ENCODE measurements at regions not wholly inside any gene's neighbourhood (a gene's known extent, or its start where the extent isn't known, plus 50 kb on each side); places are given as distances from the start of the nearest gene placed in this dataset.

DNA sequence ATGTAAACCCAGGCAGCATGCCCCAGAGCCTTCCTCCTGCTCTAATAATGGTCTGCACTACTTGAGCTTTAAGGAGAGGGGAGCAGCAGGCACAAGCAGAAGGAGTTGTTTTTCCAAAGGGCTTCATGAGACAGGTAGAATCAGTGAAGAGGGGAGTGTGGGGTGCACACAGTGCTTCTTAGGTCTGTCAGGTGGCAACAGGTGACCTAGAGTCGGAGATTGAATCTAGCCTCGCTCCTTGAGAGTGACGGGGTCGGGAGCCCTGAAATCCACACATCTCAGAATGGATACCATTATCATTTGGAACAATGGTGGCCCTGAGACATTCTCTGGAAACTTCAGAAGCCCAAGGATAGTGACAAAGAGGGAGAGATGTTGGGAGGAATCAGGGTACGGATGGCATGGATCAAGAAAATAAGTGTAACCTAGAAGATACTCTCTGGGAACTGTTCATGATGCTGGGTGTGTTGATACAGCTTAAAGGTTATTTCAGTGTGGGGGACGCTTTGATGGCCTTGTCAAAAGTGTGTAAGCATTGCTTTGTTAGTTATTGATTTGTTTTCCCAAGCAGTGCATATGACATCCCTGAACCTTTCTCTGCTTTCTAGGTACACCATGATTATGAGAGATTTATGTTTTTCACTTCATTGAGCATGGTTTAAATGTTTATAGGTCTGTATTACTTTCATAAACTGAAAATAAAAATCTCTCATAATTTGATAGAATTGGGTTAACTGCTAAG, 77.8 kb upstream of the L3MBTL3 start:
- H3K4me1 ChIP-seq (ENCODE audit: control insufficient read depth, insufficient read depth, low read length): peaks cover 6% of the 10 kb centered on the region; the same call in 1 of the 2 replicates
- no peak overlapping the region for H3K9ac ChIP-seq (ENCODE audit: low read depth, low read length)
- no peak overlapping the region for H3K4me3 ChIP-seq (ENCODE audit: low read depth, low read length)
- no peak overlapping the region for H3K27ac ChIP-seq (ENCODE audit: low read depth, low read length)
- H3K9me3 ChIP-seq (ENCODE audit: control insufficient read depth, insufficient read depth, low read length): no peaks in the 10 kb centered on the region
- H3K27me3 ChIP-seq (ENCODE audit: control insufficient read depth, insufficient read depth, low read length): no peaks in the 10 kb centered on the region
- no peaks in the 10 kb centered on the region for H3K36me3 ChIP-seq (ENCODE audit: control insufficient read depth, insufficient read depth, low read length)

DNA sequence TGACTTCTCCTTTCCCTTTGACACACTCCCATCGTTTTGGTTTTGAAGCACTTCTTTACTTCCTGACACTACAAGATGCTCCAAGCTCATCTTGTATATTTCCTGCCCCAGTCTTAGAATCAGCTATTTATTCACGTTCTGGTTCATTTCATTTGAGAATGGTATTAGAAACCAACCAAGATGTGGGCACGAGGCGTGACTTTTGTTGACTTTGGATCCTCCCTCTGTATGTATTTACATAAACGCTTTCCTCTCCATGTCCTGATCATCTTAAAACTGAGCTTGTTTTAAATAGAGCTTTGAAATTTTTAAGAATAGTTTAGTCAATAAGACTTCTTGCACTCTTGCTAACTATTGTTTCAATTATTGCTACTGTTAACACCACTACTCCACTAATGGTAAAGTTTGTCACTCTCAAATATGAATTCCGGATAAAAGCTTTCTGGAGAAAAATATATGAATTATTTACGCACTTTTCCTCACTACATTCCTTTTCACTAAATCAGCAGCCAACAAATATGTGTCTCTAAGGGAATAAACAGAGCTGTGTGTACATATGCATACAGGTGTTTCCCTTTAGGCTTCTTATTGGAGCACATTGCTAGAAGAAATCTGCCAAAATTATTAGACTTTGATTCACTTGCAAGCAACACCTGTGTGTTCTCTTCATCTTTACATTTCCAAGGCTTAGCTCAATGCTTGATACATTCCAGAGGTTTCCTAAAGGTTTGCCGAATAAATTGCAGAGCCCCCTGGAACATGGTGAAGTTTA, 77.3 kb upstream of the TMEM244 start:
- no peaks in the 10 kb centered on the region for H3K27me3 ChIP-seq (ENCODE audit: control insufficient read depth, insufficient read depth, low read length)
- no peak overlapping the region for H3K4me3 ChIP-seq (ENCODE audit: low read depth, low read length)
- no peak overlapping the region for H3K9ac ChIP-seq (ENCODE audit: low read depth, low read length)
- no peaks in the 10 kb centered on the region for H3K36me3 ChIP-seq (ENCODE audit: control insufficient read depth, insufficient read depth, low read length)
- no peaks in the 10 kb centered on the region for H3K9me3 ChIP-seq (ENCODE audit: control insufficient read depth, insufficient read depth, low read length)
- no peak overlapping the region for H3K27ac ChIP-seq (ENCODE audit: low read depth, low read length)
- H3K4me1 ChIP-seq (ENCODE audit: control insufficient read depth, insufficient read depth, low read length): peaks cover 6% of the 10 kb centered on the region; the same call in 1 of the 2 replicates

DNA sequence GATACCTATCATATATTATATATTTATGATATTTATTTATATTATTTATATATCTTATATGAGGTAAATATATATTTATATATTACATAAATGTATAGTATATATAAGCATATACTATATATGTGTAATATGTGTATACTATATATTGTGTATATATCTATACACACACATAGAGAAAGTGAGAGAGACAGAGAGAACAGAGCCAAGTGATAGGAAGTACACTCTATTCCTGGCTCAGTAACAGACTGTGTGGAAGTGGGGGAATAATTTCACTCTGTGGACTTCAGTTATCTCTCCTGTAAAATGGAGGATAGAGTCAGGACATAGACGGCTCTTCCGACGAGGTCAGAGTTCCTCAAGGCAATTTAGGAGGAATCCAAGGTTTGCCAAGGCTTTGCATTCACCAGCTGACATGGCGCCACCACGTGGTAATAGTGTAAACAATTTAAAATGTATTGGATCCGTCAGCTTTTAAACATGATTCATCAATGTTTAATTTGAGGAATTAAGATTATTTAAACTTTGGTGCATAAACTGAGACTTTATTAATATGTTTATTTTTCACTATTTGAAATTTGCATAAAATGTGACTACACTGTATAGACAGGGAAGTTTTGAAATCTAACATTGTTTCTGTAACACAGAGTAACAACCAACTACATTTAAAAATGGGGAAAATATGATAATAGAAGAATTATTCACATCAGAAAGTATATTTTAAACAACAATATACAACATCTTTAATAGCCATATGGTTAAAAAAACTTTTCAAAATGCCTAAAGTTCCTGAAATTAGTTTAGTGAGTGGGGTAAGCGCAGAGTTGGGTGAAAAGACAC, 75.4 kb upstream of the TMEM244 start:
- H3K9me3 ChIP-seq (ENCODE audit: control insufficient read depth, insufficient read depth, low read length): no peaks in the 10 kb centered on the region
- peaks cover 6% of the 10 kb centered on the region; the same call in 1 of the 2 replicates for H3K4me1 ChIP-seq (ENCODE audit: control insufficient read depth, insufficient read depth, low read length)
- H3K36me3 ChIP-seq (ENCODE audit: control insufficient read depth, insufficient read depth, low read length): no peaks in the 10 kb centered on the region
- no peaks in the 10 kb centered on the region for H3K27me3 ChIP-seq (ENCODE audit: control insufficient read depth, insufficient read depth, low read length)
- no peak overlapping the region for H3K27ac ChIP-seq (ENCODE audit: low read depth, low read length)
- no peak overlapping the region for H3K9ac ChIP-seq (ENCODE audit: low read depth, low read length)
- H3K4me3 ChIP-seq (ENCODE audit: low read depth, low read length): no peak overlapping the region; the same call in 1 of the 2 replicates

DNA sequence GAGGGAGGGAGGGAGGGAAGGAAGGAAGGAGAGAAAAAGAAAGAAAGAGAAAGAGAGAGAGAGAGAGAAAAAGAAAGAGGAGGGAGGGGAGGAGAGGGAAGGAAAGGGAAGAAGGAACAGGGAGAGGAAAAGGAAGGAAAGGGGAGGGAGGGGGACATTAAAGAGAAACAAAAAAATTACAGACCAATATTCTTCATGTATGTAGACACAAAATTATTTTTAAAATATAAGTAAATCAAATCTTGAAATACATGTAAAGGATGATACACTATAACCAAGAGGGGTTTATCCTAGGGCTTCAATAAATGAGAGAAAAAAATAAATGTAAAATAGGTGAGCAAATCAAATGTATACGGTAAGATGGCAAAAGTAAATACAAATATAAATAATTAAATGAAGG, 71.2 kb upstream of the TMEM244 start:
- Histone ChIP-seq H3K27ac (ENCODE audit: low read depth, low read length) (no peak overlapping the region), H3K36me3 (ENCODE audit: control insufficient read depth, insufficient read depth, low read length) (no peaks in the 10 kb centered on the region), H3K27me3 (ENCODE audit: control insufficient read depth, insufficient read depth, low read length) (no peaks in the 10 kb centered on the region), H3K9me3 (ENCODE audit: control insufficient read depth, insufficient read depth, low read length) (no peaks in the 10 kb centered on the region), H3K4me3 (ENCODE audit: low read depth, low read length) (no peak overlapping the region), H3K9ac (ENCODE audit: low read depth, low read length) (no peak overlapping the region), H3K4me1 (ENCODE audit: control insufficient read depth, insufficient read depth, low read length) (no peaks in the 10 kb centered on the region)

DNA sequence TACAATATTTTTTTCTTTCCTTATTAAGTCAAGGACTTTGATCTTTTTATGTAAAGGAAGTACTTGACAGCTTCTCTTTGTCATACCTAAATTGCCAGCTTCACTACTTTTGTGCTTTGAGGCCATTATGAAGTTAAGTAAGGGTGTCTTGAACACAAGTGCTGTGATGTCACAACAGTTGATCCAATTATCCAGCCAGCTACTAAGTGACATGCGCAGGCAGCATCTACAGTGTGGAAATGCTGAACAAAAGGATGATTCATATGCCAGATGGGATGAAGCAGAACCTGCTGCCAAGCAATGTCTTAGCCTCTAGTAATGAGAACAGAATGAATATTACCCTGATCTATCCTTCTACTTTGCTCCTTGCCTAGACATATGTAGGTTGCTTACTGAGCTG, 68.3 kb upstream of the TMEM244 start:
- Histone ChIP-seq H3K4me3 (ENCODE audit: low read depth, low read length) (no peak overlapping the region), H3K4me1 (ENCODE audit: control insufficient read depth, insufficient read depth, low read length) (no peaks in the 10 kb centered on the region), H3K9me3 (ENCODE audit: control insufficient read depth, insufficient read depth, low read length) (no peaks in the 10 kb centered on the region), H3K27ac (ENCODE audit: low read depth, low read length) (no peak overlapping the region), H3K36me3 (ENCODE audit: control insufficient read depth, insufficient read depth, low read length) (no peaks in the 10 kb centered on the region), H3K9ac (ENCODE audit: low read depth, low read length) (no peak overlapping the region), H3K27me3 (ENCODE audit: control insufficient read depth, insufficient read depth, low read length) (no peaks in the 10 kb centered on the region)

DNA sequence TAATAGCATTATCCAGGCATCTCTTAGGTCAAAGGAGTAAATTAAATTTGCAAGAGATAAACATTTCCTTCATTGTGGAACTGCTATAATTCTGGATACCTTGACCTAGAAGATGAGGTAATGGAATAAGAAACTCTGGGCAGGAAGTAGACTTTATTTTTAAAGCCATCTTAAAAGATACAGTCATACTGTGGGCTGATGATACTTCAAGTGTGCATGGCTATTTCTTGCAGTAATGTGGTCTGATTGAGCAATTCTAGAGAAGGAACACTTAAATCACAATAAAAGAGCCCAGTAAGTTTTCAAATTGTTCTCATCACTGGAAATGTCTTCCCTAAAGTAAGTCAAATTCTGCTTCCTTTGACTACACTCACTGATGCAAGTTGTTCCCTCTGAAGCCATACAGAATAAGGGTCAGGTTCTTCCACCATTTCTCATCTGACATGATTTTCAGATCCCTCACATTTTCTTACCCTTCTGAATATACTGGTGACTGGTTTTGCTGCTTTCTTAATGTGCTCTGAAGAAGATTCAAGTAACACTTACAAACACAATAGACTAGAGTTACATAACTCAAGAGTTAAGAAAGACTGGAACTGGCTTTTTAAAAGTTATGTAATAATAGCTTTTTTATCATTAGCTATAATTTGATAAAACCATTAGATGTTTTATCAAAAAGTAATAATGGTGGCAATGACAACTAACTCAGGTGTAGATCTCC, 62.6 kb upstream of the TMEM244 start:
- no peaks in the 10 kb centered on the region for H3K4me1 ChIP-seq (ENCODE audit: control insufficient read depth, insufficient read depth, low read length)
- no peak overlapping the region for H3K9ac ChIP-seq (ENCODE audit: low read depth, low read length)
- H3K9me3 ChIP-seq (ENCODE audit: control insufficient read depth, insufficient read depth, low read length): no peaks in the 10 kb centered on the region
- H3K27me3 ChIP-seq (ENCODE audit: control insufficient read depth, insufficient read depth, low read length): no peaks in the 10 kb centered on the region
- H3K36me3 ChIP-seq (ENCODE audit: control insufficient read depth, insufficient read depth, low read length): no peaks in the 10 kb centered on the region
- H3K4me3 ChIP-seq (ENCODE audit: low read depth, low read length): no peak overlapping the region
- H3K27ac ChIP-seq (ENCODE audit: low read depth, low read length): no peak overlapping the region

DNA sequence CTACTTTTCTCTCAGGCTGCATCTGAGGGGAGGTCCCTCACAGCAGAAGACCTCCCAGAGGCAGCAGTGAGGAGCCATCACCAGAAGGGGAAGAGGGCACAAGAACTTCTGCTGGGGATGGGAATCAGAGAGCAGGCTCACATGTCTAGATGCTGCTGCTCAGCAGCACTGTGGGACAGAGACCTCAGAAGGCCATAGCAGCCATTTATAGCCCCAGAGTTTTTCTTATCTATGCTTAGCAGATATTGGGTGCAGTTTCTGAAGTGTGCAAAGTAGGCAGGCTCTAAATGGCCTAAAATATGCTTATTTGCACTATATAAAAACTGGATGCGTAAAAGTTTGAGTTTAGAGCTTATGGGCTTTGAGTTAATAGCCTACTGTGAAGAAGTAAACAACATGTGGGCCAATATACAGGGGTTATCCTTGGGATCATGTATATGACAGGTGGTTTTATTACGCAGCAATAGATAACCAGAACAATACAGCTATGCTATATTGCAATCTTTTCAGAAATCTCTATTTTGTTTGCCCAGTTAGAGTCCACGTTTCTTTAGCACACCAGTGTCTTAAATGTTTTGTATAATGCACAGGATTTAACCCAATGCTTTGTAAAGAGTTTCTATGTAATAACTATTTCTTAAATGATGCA, 60.2 kb upstream of the TMEM244 start:
- H3K27ac ChIP-seq (ENCODE audit: low read depth, low read length): no peak overlapping the region
- no peaks in the 10 kb centered on the region for H3K4me1 ChIP-seq (ENCODE audit: control insufficient read depth, insufficient read depth, low read length)
- H3K27me3 ChIP-seq (ENCODE audit: control insufficient read depth, insufficient read depth, low read length): no peaks in the 10 kb centered on the region
- H3K9ac ChIP-seq (ENCODE audit: low read depth, low read length): no peak overlapping the region
- H3K9me3 ChIP-seq (ENCODE audit: control insufficient read depth, insufficient read depth, low read length): no peaks in the 10 kb centered on the region
- H3K4me3 ChIP-seq (ENCODE audit: low read depth, low read length): no peak overlapping the region
- no peaks in the 10 kb centered on the region for H3K36me3 ChIP-seq (ENCODE audit: control insufficient read depth, insufficient read depth, low read length)

DNA sequence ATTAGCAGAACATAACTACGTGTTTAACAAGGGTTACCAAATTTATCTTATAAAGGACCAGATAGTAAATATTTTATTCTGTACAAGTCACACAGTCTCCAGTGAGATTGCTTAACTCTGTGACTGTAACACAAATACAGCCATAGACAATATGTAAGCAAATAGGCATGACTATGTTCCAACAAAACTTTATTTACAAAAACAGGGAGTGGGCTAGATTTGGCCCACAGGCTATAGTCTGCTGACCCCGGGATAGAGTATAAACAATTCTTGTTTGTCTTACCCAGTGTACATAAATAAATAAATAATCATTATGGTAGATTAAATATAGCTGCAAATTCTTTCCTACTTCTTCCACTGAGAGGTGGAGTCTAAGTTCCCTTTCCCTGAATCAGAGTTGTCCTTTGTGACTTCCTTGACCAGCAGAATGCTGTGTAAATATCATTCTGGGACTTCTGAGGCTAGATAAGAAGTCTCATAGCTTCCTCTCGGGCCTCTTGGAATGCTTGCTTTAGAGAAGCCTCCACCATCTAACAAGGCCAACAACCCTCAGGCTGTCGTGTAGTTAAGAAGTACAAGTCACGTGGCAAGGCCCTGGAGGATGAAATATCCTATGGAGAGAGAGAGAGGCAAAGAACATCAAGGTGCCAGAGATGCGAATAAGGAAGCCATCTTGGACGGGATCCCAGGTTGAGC, 59.1 kb upstream of the TMEM244 start:
- no peak overlapping the region for H3K4me3 ChIP-seq (ENCODE audit: low read depth, low read length)
- H3K27me3 ChIP-seq (ENCODE audit: control insufficient read depth, insufficient read depth, low read length): no peaks in the 10 kb centered on the region
- H3K27ac ChIP-seq (ENCODE audit: low read depth, low read length): no peak overlapping the region
- H3K36me3 ChIP-seq (ENCODE audit: control insufficient read depth, insufficient read depth, low read length): no peaks in the 10 kb centered on the region
- no peak overlapping the region for H3K9ac ChIP-seq (ENCODE audit: low read depth, low read length)
- no peaks in the 10 kb centered on the region for H3K9me3 ChIP-seq (ENCODE audit: control insufficient read depth, insufficient read depth, low read length)
- H3K4me1 ChIP-seq (ENCODE audit: control insufficient read depth, insufficient read depth, low read length): no peaks in the 10 kb centered on the region

DNA sequence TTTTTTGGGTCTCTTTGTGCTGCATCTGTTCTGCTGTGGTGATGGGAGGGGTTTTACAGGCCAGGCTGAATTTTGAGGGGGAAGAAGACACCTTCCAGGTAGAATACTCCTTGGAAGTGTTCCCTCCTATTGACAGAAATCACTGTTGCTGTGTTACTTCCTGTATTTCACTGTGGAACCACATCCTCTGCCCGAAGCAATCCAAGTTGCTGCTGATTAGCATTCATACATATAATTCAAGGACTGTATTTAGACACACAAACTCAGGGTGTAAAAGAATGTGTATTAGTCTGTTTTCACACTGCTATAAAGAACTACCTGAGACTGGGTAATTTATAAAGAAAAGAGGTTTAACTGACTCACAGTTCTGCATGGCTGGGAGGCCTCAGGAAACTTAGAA, 50.6 kb upstream of the TMEM244 start:
- Histone ChIP-seq H3K27ac (ENCODE audit: low read depth, low read length) (no peak overlapping the region), H3K4me1 (ENCODE audit: control insufficient read depth, insufficient read depth, low read length) (no peaks in the 10 kb centered on the region), H3K9ac (ENCODE audit: low read depth, low read length) (no peak overlapping the region), H3K9me3 (ENCODE audit: control insufficient read depth, insufficient read depth, low read length) (no peaks in the 10 kb centered on the region), H3K27me3 (ENCODE audit: control insufficient read depth, insufficient read depth, low read length) (no peaks in the 10 kb centered on the region), H3K4me3 (ENCODE audit: low read depth, low read length) (no peak overlapping the region), H3K36me3 (ENCODE audit: control insufficient read depth, insufficient read depth, low read length) (no peaks in the 10 kb centered on the region)
